ENCODE measurements at regions not wholly inside any gene's neighbourhood (a gene's known extent, or its start where the extent isn't known, plus 50 kb on each side); places are given as distances from the start of the nearest gene placed in this dataset.

DNA sequence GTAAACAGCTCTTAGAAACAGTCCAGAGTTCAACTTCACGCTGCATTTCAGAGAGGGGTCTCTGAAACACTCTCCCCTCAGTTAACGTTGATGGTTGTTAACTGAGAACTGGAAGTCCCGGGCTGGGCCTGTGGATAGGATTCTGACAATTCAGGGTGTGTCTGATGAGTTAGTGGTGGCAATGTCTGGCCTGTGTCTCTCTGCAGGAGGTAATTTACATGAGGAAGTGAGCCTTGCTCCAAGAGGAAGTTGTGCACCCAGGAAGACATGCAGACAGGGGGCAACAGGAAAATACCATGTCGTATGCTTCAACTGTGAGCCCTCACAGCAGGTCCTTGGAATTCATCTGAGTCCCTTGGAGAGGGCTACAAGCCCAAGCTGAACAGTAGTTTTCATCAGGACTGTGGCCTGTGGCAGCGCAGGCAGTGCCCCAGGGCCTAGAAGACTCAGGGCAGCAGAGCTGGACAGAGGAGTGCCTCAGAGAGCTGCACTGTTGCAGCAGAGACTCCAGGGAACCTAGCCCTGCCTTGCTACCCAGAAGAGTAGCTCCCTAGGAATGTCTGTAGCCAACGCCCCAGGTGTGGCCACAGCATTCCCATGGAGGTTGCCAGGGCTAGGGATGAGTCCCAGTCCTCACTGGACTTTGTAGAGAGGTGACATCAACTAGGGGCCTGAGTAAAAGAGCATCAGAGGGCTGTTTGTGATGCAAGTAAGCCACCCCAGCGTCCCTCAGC is 104.6 kb upstream of the SELENOK start:
- Mint-ChIP-seq H3K27me3 (ENCODE audit: low read depth) (no peaks in the 10 kb centered on the region), H3K27ac (ENCODE audit: unreplicated experiment) (no peak overlapping the region), H3K4me1 (no peaks in the 10 kb centered on the region), H3K9me3 (no peaks in the 10 kb centered on the region), H3K36me3 (ENCODE audit: low read depth) (no peaks in the 10 kb centered on the region), H3K4me3 (no peak overlapping the region)
- TF ChIP-seq, protein P1, sequence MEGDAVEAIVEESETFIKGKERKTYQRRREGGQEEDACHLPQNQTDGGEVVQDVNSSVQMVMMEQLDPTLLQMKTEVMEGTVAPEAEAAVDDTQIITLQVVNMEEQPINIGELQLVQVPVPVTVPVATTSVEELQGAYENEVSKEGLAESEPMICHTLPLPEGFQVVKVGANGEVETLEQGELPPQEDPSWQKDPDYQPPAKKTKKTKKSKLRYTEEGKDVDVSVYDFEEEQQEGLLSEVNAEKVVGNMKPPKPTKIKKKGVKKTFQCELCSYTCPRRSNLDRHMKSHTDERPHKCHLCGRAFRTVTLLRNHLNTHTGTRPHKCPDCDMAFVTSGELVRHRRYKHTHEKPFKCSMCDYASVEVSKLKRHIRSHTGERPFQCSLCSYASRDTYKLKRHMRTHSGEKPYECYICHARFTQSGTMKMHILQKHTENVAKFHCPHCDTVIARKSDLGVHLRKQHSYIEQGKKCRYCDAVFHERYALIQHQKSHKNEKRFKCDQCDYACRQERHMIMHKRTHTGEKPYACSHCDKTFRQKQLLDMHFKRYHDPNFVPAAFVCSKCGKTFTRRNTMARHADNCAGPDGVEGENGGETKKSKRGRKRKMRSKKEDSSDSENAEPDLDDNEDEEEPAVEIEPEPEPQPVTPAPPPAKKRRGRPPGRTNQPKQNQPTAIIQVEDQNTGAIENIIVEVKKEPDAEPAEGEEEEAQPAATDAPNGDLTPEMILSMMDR (conservative IDR thresholded peaks at IDR 0.05): no peak
- DNase-seq (ENCODE audit: low read depth, low spot score): no peak

DNA sequence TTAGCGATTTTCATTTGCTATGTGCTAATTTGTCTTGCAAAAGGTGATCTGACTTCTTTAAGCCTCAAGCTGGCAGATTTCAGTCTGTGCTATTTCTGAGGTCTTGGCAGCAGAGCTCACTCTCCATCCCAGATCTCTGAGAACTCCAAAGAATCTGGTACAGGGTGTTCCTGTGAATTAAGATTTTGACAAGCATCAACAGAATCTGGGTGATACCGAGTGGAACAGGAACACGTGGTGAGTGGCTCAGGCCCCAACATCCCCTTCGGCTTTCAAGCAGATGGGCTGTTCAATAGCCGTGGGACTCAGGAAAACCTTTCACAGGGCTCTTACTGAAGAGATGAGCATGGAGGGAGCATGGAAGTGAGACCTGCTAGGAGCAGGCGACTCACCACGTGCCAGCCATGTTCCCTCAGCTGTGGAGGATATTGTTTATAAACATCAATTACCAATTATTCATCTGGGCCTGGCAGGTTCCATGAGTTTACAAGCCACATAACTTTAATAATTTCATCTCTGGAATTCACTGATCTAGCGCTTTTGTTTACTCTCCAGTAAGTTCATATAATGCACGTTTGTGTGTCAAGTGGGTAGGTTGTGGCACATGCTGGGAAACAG is 103.4 kb upstream of the SELENOK start:
- no peak overlapping the region for H3K4me3 Mint-ChIP-seq
- H3K36me3 Mint-ChIP-seq (ENCODE audit: low read depth): no peaks in the 10 kb centered on the region
- H3K27ac Mint-ChIP-seq (ENCODE audit: unreplicated experiment): no peak overlapping the region
- H3K9me3 Mint-ChIP-seq: no peaks in the 10 kb centered on the region
- H3K4me1 Mint-ChIP-seq: no peaks in the 10 kb centered on the region
- no peak for DNase-seq (ENCODE audit: low read depth, low spot score)
- TF ChIP-seq, protein P1 (conservative IDR thresholded peaks at IDR 0.05): no peak
- H3K27me3 Mint-ChIP-seq (ENCODE audit: low read depth): no peaks in the 10 kb centered on the region

DNA sequence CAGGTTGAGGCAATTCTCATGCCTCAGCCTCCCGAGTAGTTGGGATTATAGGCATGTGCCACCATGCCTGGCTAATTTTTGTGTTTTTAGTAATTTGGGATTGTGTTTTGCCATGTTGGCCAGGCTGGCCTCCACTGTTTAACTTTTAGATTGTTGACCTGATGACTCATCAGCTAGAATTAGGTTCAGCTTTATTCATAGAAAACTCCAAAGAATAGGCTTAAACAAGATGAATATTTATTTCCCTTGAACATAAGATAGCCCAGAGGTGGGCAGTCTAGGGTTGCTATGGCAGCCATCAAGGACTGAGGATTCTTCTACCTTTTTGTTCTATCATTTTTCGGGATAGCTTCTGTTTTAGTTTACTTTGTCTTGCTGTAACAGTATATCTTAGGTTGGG is 99.6 kb upstream of the SELENOK start:
- H3K27ac Mint-ChIP-seq (ENCODE audit: unreplicated experiment): no peak overlapping the region

DNA sequence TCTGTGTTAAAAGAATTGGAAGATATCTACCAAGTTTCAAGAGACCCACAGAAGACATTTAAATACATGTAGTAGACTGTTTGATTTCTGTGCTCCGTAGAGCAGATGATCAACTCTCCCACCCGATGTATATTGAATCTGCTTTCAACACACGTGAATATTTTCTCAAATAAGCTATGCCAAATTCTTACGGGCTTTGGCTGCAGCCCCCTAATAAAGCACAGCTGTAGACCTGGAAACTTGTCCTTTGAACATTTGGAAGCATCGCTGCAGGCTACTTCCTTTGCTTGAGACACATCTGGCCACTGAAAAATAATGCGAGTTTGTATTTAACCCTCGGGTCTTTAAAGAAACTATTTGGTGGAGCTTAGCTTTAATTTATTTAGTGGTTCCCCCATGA is 98.3 kb upstream of the SELENOK start:
- Mint-ChIP-seq H3K27me3 (ENCODE audit: low read depth) (no peaks in the 10 kb centered on the region), H3K4me1 (no peaks in the 10 kb centered on the region), H3K4me3 (no peak overlapping the region), H3K27ac (ENCODE audit: unreplicated experiment) (peak overlapping the region; percentile 16), H3K9me3 (no peaks in the 10 kb centered on the region), H3K36me3 (ENCODE audit: low read depth) (no peaks in the 10 kb centered on the region)
- no peak for DNase-seq (ENCODE audit: low read depth, low spot score)
- TF ChIP-seq, protein P1 (conservative IDR thresholded peaks at IDR 0.05): no peak

More for the DNA sequence above, 99.6 kb upstream of the SELENOK start:
- no peaks in the 10 kb centered on the region for H3K4me1 Mint-ChIP-seq
- no peak overlapping the region for H3K4me3 Mint-ChIP-seq
- TF ChIP-seq, protein P1 (conservative IDR thresholded peaks at IDR 0.05): no peak
- no peaks in the 10 kb centered on the region for H3K27me3 Mint-ChIP-seq (ENCODE audit: low read depth)
- no peak for DNase-seq (ENCODE audit: low read depth, low spot score)
- no peaks in the 10 kb centered on the region for H3K9me3 Mint-ChIP-seq
- H3K36me3 Mint-ChIP-seq (ENCODE audit: low read depth): no peaks in the 10 kb centered on the region

DNA sequence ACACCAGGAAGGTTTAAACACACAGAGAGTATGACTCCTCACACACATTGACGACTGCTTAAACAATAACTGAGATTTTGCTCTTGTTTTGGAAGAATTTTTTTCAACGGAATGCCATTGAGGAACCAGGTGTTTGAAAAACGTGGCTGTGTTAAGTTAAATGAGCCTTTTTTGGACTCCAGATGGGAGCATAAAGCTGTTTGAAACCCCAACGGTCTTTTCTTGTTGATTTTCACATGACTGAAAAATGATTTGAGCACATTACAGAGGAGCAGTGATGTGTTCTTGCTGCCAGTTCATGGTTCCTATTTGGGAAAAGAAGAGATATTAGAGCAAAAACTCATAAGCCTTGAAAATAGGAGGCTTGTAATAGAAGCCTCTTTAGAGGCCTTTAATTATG is 97.8 kb upstream of the SELENOK start:
- no peaks in the 10 kb centered on the region for H3K36me3 Mint-ChIP-seq (ENCODE audit: low read depth)
- H3K27ac Mint-ChIP-seq (ENCODE audit: unreplicated experiment): no peak overlapping the region
- H3K9me3 Mint-ChIP-seq: no peaks in the 10 kb centered on the region
- no peak overlapping the region for H3K4me3 Mint-ChIP-seq
- TF ChIP-seq, protein P1 (conservative IDR thresholded peaks at IDR 0.05): no peak
- no peaks in the 10 kb centered on the region for H3K27me3 Mint-ChIP-seq (ENCODE audit: low read depth)
- DNase-seq (ENCODE audit: low read depth, low spot score): no peak
- H3K4me1 Mint-ChIP-seq: no peaks in the 10 kb centered on the region
